ENCODE measurements at regions not wholly inside any gene's neighbourhood (a gene's known extent, or its start where the extent isn't known, plus 50 kb on each side); places are given as distances from the start of the nearest gene placed in this dataset.

GRCh38 chr12:66733321-66733720 lies 54.4 kb upstream of the GRIP1 start:
- Histone ChIP-seq H3K9me3 (no peaks in the 10 kb centered on the region), H3K4me3 (no peak overlapping the region), H3K4me1 (no peaks in the 10 kb centered on the region), H3K36me3 (no peaks in the 10 kb centered on the region), H3K27ac (no peak overlapping the region), H3K27me3 (no peaks in the 10 kb centered on the region)
- no peak for TF ChIP-seq CTCF (IDR thresholded peaks at IDR 0.05)
- no peak for TF ChIP-seq POLR2A (IDR thresholded peaks at IDR 0.05)
- DNase-seq = no peak

GRCh38 chr12:66733839-66734238 lies 55.0 kb upstream of the GRIP1 start:
- Histone ChIP-seq H3K9me3 (no peaks in the 10 kb centered on the region), H3K27me3 (no peaks in the 10 kb centered on the region), H3K4me1 (no peaks in the 10 kb centered on the region), H3K27ac (no peak overlapping the region), H3K4me3 (no peak overlapping the region), H3K36me3 (no peaks in the 10 kb centered on the region)
- DNase-seq = no peak
- no peak for TF ChIP-seq CTCF (IDR thresholded peaks at IDR 0.05)
- TF ChIP-seq POLR2A (IDR thresholded peaks at IDR 0.05) = no peak

GRCh38 chr12:66735275-66735674 lies 56.4 kb upstream of the GRIP1 start:
- H3K36me3 ChIP-seq = no peaks in the 10 kb centered on the region
- no peak overlapping the region for H3K27ac ChIP-seq
- TF ChIP-seq CTCF (IDR thresholded peaks at IDR 0.05) (no peak), POLR2A (IDR thresholded peaks at IDR 0.05) (no peak)
- H3K4me1 ChIP-seq = no peaks in the 10 kb centered on the region
- no peak for DNase-seq
- H3K4me3 ChIP-seq = no peak overlapping the region
- H3K9me3 ChIP-seq = no peaks in the 10 kb centered on the region
- H3K27me3 ChIP-seq = no peaks in the 10 kb centered on the region

- no peaks in the 10 kb centered on the region for H3K9me3 ChIP-seq
- H3K36me3 ChIP-seq = no peaks in the 10 kb centered on the region
- H3K27me3 ChIP-seq = no peaks in the 10 kb centered on the region
- H3K4me3 ChIP-seq = no peak overlapping the region
- DNase-seq = no peak
- no peak overlapping the region for H3K27ac ChIP-seq
- no peaks in the 10 kb centered on the region for H3K4me1 ChIP-seq
- TF ChIP-seq CTCF (IDR thresholded peaks at IDR 0.05) (no peak), POLR2A (IDR thresholded peaks at IDR 0.05) (no peak)
Observed at GRCh38 chr12:66736931-66737330, 58.1 kb upstream of the GRIP1 start.

DNA sequence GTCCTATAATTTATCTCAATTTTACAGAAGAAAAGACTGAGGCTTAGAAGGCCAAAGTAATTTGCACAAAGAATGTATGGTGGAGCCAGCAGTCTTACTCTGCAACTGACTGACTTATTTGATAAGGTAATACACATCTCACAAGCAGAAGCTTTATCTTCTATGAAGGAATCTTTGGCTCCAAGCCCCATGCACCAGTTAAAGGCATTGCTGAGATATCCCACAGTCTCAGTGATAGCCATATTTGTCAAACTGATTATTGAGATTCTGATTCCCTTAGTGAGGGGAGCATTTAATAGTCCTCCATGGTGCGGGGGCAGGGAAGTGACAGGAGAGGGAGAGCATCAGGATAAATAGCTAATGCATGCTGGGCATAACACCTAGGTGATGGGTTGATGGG lies 60.4 kb upstream of the GRIP1 start:
- no peak overlapping the region for H3K27ac ChIP-seq
- no peaks in the 10 kb centered on the region for H3K4me1 ChIP-seq
- TF ChIP-seq POLR2A (IDR thresholded peaks at IDR 0.05) (no peak), CTCF (IDR thresholded peaks at IDR 0.05) (no peak)
- H3K4me3 ChIP-seq = no peak overlapping the region
- H3K9me3 ChIP-seq = no peaks in the 10 kb centered on the region
- DNase-seq = no peak
- no peaks in the 10 kb centered on the region for H3K36me3 ChIP-seq
- H3K27me3 ChIP-seq = no peaks in the 10 kb centered on the region

DNA sequence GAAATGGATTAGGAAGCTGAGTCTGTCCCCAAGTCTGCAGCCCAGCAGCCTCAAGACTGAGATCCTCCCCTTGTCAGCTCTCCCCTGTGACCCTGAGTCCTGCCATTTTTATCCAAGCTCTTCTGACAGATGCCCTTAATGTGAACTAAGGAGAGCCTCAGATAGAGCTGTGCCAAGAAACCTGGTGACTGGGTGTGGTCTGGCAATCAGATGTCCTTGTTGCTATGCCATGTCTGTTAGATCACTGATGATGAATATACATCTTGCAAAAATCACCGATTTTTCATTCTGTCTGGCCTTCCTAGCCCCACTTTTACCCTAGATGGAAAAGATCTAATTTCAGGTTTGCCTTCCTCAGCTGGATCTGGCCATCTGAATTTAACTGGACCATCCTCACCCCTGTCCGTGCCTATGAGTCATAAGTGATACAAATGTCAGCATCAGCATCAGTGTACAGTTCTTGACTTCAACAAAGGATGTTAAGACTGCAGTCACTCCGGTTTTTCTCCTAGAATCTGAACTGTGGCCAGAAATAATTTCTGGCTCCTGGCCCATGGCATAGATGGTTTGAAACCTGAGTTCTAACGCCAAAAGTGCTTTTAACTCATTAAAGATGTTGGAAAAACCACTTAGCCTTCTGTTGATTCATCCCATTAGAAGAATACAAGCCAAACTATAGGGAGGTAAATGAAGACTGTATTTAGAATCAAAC lies 61.2 kb upstream of the GRIP1 start:
- Histone ChIP-seq H3K9me3 (no peaks in the 10 kb centered on the region), H3K27me3 (no peaks in the 10 kb centered on the region), H3K27ac (no peak overlapping the region), H3K4me1 (no peaks in the 10 kb centered on the region), H3K36me3 (no peaks in the 10 kb centered on the region), H3K4me3 (no peak overlapping the region)
- DNase-seq = no peak
- TF ChIP-seq CTCF (IDR thresholded peaks at IDR 0.05) (no peak), POLR2A (IDR thresholded peaks at IDR 0.05) (no peak)

All from Peyer's patch (tissue), 4 donors.